ENCODE measurements at regions not wholly inside any gene's neighbourhood (a gene's known extent, or its start where the extent isn't known, plus 50 kb on each side); places are given as distances from the start of the nearest gene placed in this dataset.

DNA sequence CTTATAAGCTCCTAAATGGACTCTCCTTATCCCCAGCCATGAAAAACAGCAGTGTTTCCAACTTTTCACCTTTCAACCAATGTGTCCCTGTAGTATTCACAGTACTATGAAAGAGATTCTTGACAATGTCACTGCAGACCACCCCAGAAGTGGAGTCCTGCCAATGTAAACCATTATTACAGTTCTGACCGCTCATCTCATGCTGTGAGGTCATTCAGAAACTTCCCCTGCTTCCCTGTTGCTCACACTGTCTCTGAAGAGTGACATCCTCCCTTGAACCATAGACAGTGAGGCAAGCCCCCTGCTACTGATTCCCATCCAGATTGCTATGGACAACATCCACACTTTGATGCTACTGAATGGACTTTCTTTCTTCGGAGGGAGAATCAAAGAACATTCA, 1523.7 kb upstream of the ACVR2A start:
- Mint-ChIP-seq H3K36me3 (no peaks in the 10 kb centered on the region), H3K27ac (no peak overlapping the region), H3K4me1 (no peaks in the 10 kb centered on the region), H3K27me3 (no peaks in the 10 kb centered on the region), H3K9me3 (no peaks in the 10 kb centered on the region), H3K4me3 (no peak overlapping the region)

DNA sequence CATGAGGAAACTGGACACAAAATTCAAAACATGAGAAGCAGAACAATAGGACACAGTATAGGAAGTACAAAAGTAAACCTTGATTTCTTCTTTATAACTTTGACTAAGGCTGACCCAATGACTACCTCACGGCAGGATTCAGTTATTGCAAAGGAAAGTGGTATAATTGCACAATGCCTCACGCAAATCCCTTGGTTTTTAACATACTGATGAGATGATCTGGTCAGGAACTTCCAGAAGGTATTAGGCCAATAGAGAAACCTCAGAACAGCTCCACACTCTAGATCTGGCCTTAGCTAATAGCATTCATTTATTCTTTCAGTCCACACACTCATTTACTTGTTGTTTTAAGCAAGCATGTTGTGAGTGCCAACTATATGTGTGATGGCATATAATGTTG, 1526.9 kb upstream of the ACVR2A start:
- Mint-ChIP-seq H3K27ac (no peak overlapping the region), H3K9me3 (no peaks in the 10 kb centered on the region), H3K4me3 (no peak overlapping the region), H3K36me3 (no peaks in the 10 kb centered on the region), H3K27me3 (no peaks in the 10 kb centered on the region), H3K4me1 (no peaks in the 10 kb centered on the region)

DNA sequence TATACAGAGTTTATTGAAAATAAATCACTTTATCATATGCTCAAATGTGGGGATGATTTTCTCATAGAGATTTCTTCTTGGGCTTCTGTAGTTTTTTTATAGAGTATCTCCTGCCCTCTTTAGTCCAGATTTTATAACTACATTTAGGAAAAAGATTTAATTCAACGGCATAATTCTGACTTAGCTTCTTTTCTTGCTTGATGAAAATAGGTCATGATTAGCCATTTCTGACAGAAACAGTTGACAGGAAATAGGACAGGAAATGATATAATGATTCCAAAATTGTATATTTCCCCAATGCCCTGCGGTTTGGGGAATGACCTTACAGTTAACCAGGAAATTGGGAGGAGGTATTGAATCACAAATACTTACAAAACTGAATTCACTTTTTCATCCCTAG, 1531.9 kb upstream of the ACVR2A start:
- Mint-ChIP-seq H3K4me3 (no peak overlapping the region), H3K36me3 (no peaks in the 10 kb centered on the region), H3K27ac (no peak overlapping the region)

DNA sequence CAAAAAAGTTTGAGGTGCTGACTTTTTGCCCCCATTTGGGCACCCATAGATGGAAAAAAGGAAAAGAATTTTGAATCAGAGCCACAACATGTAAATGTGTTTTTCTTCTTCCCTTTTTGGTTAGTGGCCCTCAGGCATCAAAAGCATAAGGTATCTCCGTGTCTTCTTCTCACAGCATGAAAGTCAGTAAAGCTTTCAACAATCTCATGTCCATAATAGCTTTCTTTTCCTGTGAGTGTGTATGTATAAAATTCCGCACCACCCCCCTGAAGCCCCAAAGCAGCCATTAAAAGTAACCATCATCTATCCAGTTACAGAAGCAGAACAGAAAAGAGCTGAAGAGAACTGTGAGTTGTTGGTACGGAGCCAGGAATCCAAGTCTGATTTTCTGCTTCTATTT, 1539.7 kb upstream of the ACVR2A start:
- Mint-ChIP-seq H3K9me3 (peaks cover 19% of the 10 kb centered on the region), H3K36me3 (no peaks in the 10 kb centered on the region), H3K27ac (no peak overlapping the region), H3K4me3 (no peak overlapping the region), H3K4me1 (no peaks in the 10 kb centered on the region), H3K27me3 (no peaks in the 10 kb centered on the region)

More for the DNA sequence above, 1531.9 kb upstream of the ACVR2A start:
- H3K4me1 Mint-ChIP-seq: no peaks in the 10 kb centered on the region
- no peaks in the 10 kb centered on the region for H3K9me3 Mint-ChIP-seq
- no peaks in the 10 kb centered on the region for H3K27me3 Mint-ChIP-seq

DNA sequence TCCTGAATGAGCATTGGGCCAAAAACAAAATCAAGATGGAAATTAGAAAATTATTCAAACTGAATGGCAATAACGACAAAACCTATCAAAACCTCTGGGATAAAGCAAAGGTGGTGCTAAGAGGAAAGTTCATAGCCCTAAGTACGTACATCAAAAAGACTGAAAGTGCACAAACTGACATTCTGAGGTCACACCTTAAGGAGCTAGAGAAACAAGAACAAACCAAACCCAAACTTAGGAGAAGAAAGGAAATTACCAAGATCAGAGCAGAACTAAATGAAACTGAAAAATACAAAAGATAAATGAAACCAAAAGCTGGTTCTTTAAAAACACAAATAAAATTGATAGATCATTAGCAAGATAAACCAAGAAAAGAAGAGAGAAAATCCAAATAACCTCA, 1543.5 kb upstream of the ACVR2A start:
- Mint-ChIP-seq H3K27me3 (no peaks in the 10 kb centered on the region), H3K4me1 (no peaks in the 10 kb centered on the region), H3K9me3 (peaks cover 34% of the 10 kb centered on the region), H3K27ac (no peak overlapping the region), H3K4me3 (no peak overlapping the region), H3K36me3 (no peaks in the 10 kb centered on the region)

DNA sequence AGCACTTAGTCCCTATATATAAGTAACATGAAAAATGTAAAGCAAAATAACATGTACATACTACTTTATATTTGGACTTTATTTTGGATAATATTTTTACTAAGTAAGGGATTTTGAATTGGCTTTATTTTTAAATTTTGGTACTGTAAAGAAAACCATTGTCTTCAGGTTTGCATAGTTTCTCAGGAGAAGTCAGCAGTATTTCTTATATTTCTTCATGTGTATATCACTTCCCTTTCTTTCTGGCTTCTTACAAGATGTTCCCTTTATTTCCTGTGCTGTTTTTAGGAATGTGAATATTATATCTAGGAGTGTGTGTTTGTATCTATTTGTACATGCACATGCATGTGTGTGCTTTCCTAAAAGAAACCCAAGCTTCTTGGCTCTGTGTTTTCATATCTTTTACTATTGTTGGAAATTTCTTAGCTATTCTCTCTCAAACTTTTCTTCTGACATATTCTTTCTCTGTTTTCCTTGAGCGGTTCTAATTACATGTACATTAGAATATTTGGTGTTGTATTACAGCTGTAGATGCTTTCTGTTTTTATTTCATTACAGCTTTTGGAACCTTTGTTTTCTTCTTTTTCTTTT, 1549.7 kb upstream of the ACVR2A start:
- H3K9me3 Mint-ChIP-seq: peaks cover 20% of the 10 kb centered on the region
- no peak overlapping the region for H3K27ac Mint-ChIP-seq
- no peaks in the 10 kb centered on the region for H3K27me3 Mint-ChIP-seq

DNA sequence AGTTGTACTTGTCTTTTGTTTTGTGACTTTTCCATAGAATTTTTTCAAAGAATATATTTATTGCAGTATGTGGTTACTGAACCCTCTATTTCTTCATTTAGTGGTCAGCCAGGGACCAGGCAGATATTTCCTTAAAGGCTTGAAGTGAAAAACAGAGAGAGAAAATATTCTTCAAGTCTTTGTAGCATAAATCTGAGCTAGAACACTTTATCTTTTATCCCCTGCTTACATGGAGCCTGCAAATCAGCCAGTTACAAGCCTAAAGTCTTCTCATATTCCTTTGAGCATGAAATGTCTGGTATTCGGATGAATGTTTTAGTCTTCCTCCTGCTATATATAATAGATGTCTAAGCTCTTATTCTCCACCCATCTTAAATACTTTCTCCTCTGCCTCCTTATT, 1557.5 kb upstream of the ACVR2A start:
- Mint-ChIP-seq H3K9me3 (peaks cover 16% of the 10 kb centered on the region), H3K4me1 (no peaks in the 10 kb centered on the region), H3K36me3 (no peaks in the 10 kb centered on the region), H3K4me3 (no peak overlapping the region), H3K27ac (no peak overlapping the region), H3K27me3 (peaks cover 1% of the 10 kb centered on the region)

More for the DNA sequence above, 1549.7 kb upstream of the ACVR2A start:
- Mint-ChIP-seq H3K36me3 (no peaks in the 10 kb centered on the region), H3K4me1 (no peaks in the 10 kb centered on the region), H3K4me3 (no peak overlapping the region)

DNA sequence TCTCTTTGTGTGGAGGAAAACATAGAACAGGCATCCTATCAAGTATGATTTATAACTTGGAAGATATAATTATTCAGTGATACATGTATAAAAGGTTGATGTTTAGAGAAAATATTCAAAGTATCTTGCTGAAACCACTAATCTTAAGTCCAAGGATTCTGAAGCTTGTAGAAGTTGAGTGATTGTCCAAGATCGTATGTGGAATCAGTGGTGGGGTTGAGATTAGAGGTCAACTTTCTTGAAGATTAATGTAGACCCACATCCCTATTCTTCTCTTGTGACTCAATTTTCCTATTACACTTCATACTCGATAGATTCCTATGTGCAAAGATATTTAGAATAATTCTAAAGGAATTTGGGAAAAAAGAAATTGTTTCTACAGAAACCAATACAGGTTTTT, 1565.9 kb upstream of the ACVR2A start:
- Mint-ChIP-seq H3K9me3 (no peaks in the 10 kb centered on the region), H3K4me1 (no peaks in the 10 kb centered on the region), H3K4me3 (no peak overlapping the region), H3K27me3 (no peaks in the 10 kb centered on the region), H3K36me3 (no peaks in the 10 kb centered on the region), H3K27ac (no peak overlapping the region)

DNA sequence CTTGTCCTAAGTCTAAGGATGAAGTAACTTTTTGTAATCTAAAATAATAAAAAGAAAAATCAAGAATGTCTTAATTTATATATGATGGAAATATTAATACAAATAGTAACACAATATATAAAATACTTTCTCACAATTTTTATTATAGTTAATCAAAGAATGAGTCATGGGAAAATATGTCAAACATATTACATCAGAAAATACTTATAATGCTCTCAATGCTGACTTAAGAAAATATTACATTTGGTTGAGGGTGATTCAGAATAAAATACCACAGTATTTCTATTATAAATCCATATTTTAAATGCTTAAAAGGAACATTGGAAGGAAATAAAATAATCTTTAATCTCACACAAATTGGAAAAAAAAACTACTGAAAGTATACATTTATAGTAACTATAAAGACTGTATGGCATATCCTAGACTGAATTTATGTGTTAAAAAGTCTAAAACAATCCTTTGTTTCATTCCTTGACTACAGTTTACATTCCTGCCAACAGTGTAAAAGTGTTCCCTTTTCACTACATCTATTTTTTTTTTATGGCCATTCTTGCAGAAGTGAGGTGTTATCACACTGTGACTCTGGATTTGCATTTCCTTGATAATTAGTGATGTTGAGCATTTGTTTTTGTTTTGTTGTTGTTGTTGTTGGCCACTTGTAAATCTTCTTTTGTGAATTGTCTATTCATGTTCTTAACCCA, 1573.5 kb upstream of the ACVR2A start:
- Mint-ChIP-seq H3K4me3 (no peak overlapping the region), H3K27me3 (no peaks in the 10 kb centered on the region), H3K9me3 (no peaks in the 10 kb centered on the region), H3K4me1 (no peaks in the 10 kb centered on the region), H3K36me3 (no peaks in the 10 kb centered on the region), H3K27ac (no peak overlapping the region)

DNA sequence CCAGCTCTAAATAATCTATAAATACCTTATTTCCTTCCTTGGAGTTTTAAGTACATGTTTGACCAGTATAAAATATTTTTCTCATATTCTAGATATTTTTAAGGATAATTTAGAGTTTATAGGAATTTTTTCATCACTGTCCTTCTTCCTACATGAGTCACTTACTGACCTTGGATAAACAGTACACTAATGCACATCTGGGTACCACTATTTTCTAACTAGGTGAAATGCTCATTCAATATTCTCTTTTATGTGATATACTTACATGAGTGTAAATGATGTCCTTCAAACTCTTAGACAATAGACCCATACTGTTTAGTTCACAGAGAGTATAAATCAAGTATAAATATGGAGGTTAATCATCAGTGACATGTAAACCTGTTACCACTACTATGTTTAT, 1574.2 kb upstream of the ACVR2A start:
- no peaks in the 10 kb centered on the region for H3K4me1 Mint-ChIP-seq
- no peak overlapping the region for H3K4me3 Mint-ChIP-seq

DNA sequence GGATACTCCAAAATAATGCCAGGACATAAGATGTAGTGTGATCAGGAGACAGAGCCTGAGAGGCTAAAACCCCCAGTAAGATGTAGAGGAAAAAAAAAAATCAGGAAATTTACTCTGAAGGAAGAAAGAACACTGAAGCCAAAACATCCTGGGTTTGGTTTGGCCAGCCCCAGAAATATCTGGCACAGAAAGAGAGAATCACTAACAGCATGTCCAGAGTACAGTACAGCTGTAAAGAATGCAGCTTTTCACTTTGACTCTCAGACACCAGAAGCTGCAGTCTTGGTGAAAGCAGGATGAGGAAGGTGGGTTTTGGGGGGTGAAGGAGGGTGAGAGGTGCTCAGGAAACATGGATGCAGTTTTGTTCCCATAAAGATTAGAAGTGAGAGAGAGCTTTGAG, 1577.7 kb upstream of the ACVR2A start:
- H3K36me3 Mint-ChIP-seq: no peaks in the 10 kb centered on the region
- H3K27ac Mint-ChIP-seq: no peak overlapping the region
- H3K4me3 Mint-ChIP-seq: no peak overlapping the region
- no peaks in the 10 kb centered on the region for H3K9me3 Mint-ChIP-seq
- no peaks in the 10 kb centered on the region for H3K27me3 Mint-ChIP-seq
- no peaks in the 10 kb centered on the region for H3K4me1 Mint-ChIP-seq

More for the DNA sequence above, 1574.2 kb upstream of the ACVR2A start:
- Mint-ChIP-seq H3K27me3 (no peaks in the 10 kb centered on the region), H3K27ac (no peak overlapping the region), H3K9me3 (no peaks in the 10 kb centered on the region), H3K36me3 (no peaks in the 10 kb centered on the region)

DNA sequence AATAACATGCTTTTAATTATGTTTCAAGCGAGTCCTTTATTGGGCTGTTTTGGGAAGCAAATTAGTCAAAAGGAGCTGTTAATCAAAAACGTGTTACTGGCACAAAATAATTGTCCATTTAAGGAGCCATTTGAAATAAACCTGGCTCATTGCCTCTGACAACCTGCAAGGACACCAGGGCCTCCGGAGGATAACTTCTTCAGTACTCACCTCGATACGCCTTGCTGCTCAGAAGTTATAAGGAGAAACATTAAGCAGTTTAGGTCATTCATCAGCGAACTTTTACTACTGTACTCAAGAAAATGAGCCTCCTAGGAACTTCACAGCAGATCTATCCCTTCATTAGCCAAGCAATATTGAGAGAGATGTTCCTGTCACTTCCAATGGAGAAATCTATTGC, 1579.2 kb upstream of the ACVR2A start:
- Mint-ChIP-seq H3K36me3 (no peaks in the 10 kb centered on the region), H3K27ac (no peak overlapping the region), H3K27me3 (no peaks in the 10 kb centered on the region), H3K4me1 (no peaks in the 10 kb centered on the region), H3K4me3 (no peak overlapping the region), H3K9me3 (no peaks in the 10 kb centered on the region)

DNA sequence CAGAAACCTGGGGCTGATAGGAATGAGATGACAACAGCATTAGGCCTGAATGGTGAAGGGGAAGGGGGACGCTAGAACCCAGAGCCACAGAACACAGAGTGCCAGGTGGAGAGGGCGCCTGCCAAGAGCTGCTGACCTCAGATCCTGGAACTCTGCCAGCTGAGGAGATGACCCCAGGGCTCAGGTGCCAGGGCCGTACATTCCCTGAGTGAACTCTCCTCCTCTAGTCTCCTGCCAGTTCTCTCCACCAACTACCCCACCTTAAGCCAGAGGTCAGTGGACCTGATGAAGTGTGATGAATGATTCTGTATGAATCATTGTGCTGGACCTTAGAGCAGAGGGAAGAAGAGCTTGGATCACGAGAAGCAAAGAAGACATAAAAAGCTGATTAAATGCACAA, 1582.2 kb upstream of the ACVR2A start:
- Mint-ChIP-seq H3K36me3 (no peaks in the 10 kb centered on the region), H3K9me3 (no peaks in the 10 kb centered on the region), H3K4me3 (no peak overlapping the region), H3K4me1 (no peaks in the 10 kb centered on the region), H3K27ac (no peak overlapping the region), H3K27me3 (no peaks in the 10 kb centered on the region)

DNA sequence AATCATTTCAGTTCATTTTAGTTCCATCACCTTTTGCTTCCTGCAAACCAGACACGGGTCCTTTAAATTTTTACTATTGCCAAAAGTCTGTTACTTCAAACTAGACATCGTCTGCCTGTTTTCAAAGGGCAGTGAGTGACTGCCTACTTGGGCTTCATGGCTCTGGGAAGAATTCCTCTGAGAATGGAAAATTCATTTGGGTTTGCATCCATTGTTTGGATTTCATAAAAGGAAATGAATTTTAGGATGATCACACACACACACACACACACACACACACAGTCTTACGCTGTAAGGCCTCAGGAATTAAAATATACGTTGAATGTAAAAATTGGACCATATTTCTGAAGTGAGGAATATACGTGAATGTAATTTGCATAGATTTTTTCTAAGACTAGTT, 1584.3 kb upstream of the ACVR2A start:
- Mint-ChIP-seq H3K27me3 (no peaks in the 10 kb centered on the region), H3K36me3 (no peaks in the 10 kb centered on the region), H3K27ac (no peak overlapping the region), H3K4me1 (no peaks in the 10 kb centered on the region), H3K9me3 (no peaks in the 10 kb centered on the region), H3K4me3 (no peak overlapping the region)

DNA sequence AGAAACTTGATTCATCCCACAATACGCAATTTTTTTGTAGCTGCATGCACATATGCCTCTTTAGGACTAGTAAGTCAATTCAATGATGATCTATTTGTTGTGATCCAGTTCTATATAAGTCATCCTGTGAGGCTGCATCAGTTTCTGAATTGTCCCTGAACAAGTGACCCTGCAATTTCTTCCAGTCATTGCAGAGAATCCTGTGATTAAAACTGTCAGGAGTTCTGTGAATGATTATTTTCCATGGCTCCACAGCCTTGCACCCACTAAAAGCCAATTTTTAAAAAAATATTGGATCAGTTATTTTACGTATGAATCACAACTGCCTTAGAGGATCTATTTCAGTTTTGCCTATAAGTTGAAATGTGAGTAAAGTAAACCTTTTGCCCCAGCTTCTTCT, 1585.0 kb upstream of the ACVR2A start:
- H3K4me3 Mint-ChIP-seq: no peak overlapping the region
- H3K4me1 Mint-ChIP-seq: no peaks in the 10 kb centered on the region
- H3K27ac Mint-ChIP-seq: no peak overlapping the region
- H3K9me3 Mint-ChIP-seq: no peaks in the 10 kb centered on the region
- H3K36me3 Mint-ChIP-seq: no peaks in the 10 kb centered on the region
- no peaks in the 10 kb centered on the region for H3K27me3 Mint-ChIP-seq

DNA sequence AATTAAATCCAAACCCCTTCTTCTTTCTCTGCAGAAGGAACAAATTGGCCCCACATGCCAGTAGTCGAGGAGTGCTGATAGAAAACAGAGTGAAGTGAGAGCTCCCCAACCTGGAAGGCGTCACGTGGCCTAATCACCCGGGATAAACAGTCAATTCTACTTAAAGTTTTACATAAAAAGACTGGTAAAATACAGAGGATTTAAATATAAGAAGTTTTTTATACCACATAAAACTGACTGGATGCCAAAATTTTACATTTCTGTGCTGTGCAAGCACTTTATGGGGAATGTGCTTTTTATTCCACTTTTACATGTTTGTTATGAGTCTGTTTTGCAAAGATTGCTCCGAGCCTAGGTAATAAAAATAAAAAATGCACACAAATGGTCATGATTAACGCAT, 1586.8 kb upstream of the ACVR2A start:
- Mint-ChIP-seq H3K4me1 (no peaks in the 10 kb centered on the region), H3K9me3 (no peaks in the 10 kb centered on the region), H3K27ac (no peak overlapping the region), H3K27me3 (no peaks in the 10 kb centered on the region), H3K36me3 (no peaks in the 10 kb centered on the region), H3K4me3 (no peak overlapping the region)

DNA sequence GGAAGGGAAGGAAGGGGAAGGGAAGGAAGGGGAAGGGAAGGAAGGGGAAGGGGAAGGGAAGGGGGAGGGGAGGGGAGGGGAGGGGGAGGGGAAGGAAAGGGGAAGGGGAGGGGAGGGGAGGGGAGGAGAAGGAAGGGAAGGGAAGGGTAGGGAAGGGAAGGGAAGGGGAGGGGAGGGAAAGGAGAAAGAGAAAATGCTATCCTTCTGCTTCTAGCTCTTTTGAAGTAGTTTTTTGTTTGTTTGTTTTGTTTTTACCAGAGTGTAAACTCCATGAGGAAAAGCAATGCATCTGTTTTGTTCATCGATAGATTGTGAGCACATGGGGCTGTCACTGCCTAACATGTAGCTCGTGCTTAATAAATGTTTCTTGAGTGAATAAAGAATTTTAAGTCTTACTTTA, 1592.7 kb upstream of the ACVR2A start:
- no peaks in the 10 kb centered on the region for H3K27me3 Mint-ChIP-seq
- H3K27ac Mint-ChIP-seq: no peak overlapping the region
- H3K4me1 Mint-ChIP-seq: no peaks in the 10 kb centered on the region
- peaks cover 6% of the 10 kb centered on the region for H3K9me3 Mint-ChIP-seq
- H3K4me3 Mint-ChIP-seq: no peak overlapping the region
- no peaks in the 10 kb centered on the region for H3K36me3 Mint-ChIP-seq

Measured in activated naive CD4-positive, alpha-beta T cell treated with anti-CD3 and anti-CD28 coated beads, Interleukin-2, amount 50 U/mL, for 24 hours (primary cell).